ENCODE measurements at regions not wholly inside any gene's neighbourhood (a gene's known extent, or its start where the extent isn't known, plus 50 kb on each side); places are given as distances from the start of the nearest gene placed in this dataset.

DNA sequence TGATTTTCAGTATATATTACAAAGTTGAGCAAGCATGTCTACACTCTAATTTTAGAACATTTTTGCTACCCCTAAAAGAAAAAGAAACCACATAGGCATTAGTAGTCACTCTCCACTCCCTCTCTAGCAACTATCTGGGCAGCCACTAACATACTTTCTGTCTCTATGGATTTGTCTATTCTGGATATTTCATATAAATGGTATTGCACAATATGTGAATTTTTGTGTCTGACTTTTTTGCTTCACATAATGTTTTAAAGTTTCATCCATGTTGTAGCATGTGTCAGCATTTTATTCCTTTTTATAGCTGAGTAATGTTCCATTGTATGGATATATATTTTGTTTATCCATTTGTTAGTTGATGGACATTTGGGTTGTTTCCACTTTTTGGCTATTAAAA is 232.5 kb upstream of the CTAGE1 start:
- DNase-seq (ENCODE audit: low read depth, low spot score) (no peak), ATAC-seq (no peak), FAIRE-seq (no peak)
- ChIA-PET POLR2A (no interaction called here), RAD21 (ENCODE audit: unreplicated experiment) (no interaction called here), CTCF (interaction anchor here (1.1 kb wide), 1 partner anchor 149 kb away, joined by 3 read pairs; no protein-coding TSS in a partner anchor), SMC1A (ENCODE audit: uncharacterized antibody, unreplicated experiment) (interaction anchor here (0.6 kb wide), 1 partner anchor 9 kb away, joined by 3 read pairs; no protein-coding TSS in a partner anchor)
- BruUV-seq (replicated peaks) = no TSS peak
- TF ChIP-seq MTA2 (IDR thresholded peaks at IDR 0.05; ENCODE audit: low read depth) (no peak), HDAC6 (IDR thresholded peaks at IDR 0.05; ENCODE audit: unreplicated experiment) (no peak), PAX5 (IDR thresholded peaks at IDR 0.05; ENCODE audit: borderline replicate concordance, low read depth, low read length) (no peak), NR2F1 (conservative IDR thresholded peaks at IDR 0.05) (no peak), PML (IDR thresholded peaks at IDR 0.05; ENCODE audit: low read length) (no peak), SREBF2 (IDR thresholded peaks at IDR 0.05; ENCODE audit: low read length) (no peak)
- H3K36me3 ChIP-seq (ENCODE audit: control insufficient read depth in 2 of 2, insufficient read depth in 2 of 2, low read length in 1 of 2) = no peaks in the 10 kb centered on the region
- no peaks in the 10 kb centered on the region for H3K27me3 ChIP-seq (replicated peaks in 1 of 2; ENCODE audit: control insufficient read depth in 2 of 2, insufficient read depth in 2 of 2, low read length in 1 of 2)
- H3K4me2 ChIP-seq (ENCODE audit: control insufficient read depth, insufficient read depth) = no peak overlapping the region
- no peak overlapping the region for H2AFZ ChIP-seq (ENCODE audit: control insufficient read depth, low read depth, low read length)
- H3K9ac ChIP-seq (ENCODE audit: control insufficient read depth, insufficient read depth, low read length) = no peak overlapping the region
- H3K4me1 ChIP-seq (ENCODE audit: control insufficient read depth, insufficient read depth, low read length) = no peaks in the 10 kb centered on the region
- no peak overlapping the region for H3K27ac ChIP-seq (ENCODE audit: control insufficient read depth, insufficient read depth)
- H3K9me3 ChIP-seq (replicated peaks; ENCODE audit: control insufficient read depth, insufficient read depth, low read length) = no peaks in the 10 kb centered on the region
- intact Hi-C loops (cut with micrococcal nuclease; ENCODE audit: unreplicated experiment) (no loop called here), in situ Hi-C loops (cut with MboI) (no loop called here)
- H3K4me3 ChIP-seq = no peak overlapping the region
- no peaks in the 10 kb centered on the region for H3K79me2 ChIP-seq (ENCODE audit: control insufficient read depth, insufficient read depth, low read length)
- H4K20me1 ChIP-seq (ENCODE audit: control insufficient read depth, insufficient read depth) = no peaks in the 10 kb centered on the region

DNA sequence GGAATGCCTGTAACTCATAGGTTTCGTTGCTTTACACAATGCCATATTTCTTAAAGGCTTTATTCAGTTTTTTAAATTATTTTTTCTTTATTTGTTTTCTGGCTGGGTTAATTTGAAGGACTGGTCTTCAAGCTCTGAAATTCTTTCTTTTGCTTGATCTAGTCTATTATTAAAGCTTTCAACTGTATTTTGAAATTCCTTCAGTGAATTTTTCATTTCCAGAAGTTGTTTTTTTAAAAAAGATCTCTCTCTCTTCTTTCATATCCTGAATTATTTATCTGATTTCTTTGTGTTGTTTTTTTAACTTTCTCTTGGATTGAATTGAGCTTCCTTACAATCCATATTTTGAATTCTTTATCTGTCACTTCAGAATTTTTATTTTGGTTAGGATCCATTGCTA is 239.9 kb upstream of the CTAGE1 start:
- 0% methylated on average over 1 of the region's 1 CpG for WGBS (ENCODE audit: insufficient coverage, insufficient replicate concordance, low lambda C conversion rate, missing lambda C conversion rate)
- in situ Hi-C loops (cut with MboI) (no loop called here), intact Hi-C loops (cut with micrococcal nuclease; ENCODE audit: unreplicated experiment) (no loop called here)
- Histone ChIP-seq H3K9me3 (replicated peaks; ENCODE audit: control insufficient read depth, insufficient read depth, low read length) (peaks cover 2% of the 10 kb centered on the region; the same call in 2 of the 3 replicates), H4K20me1 (ENCODE audit: control insufficient read depth, insufficient read depth) (no peaks in the 10 kb centered on the region), H3K79me2 (ENCODE audit: control insufficient read depth, insufficient read depth, low read length) (no peaks in the 10 kb centered on the region), H3K36me3 (ENCODE audit: control insufficient read depth in 2 of 2, insufficient read depth in 2 of 2, low read length in 1 of 2) (no peaks in the 10 kb centered on the region), H3K4me1 (ENCODE audit: control insufficient read depth, insufficient read depth, low read length) (no peaks in the 10 kb centered on the region), H3K9ac (ENCODE audit: control insufficient read depth, insufficient read depth, low read length) (no peak overlapping the region), H3K4me2 (ENCODE audit: control insufficient read depth, insufficient read depth) (no peak overlapping the region), H3K27me3 (replicated peaks in 1 of 2; ENCODE audit: control insufficient read depth in 2 of 2, insufficient read depth in 2 of 2, low read length in 1 of 2) (no peaks in the 10 kb centered on the region), H3K27ac (ENCODE audit: control insufficient read depth, insufficient read depth) (no peak overlapping the region), H3K4me3 (no peak overlapping the region), H2AFZ (ENCODE audit: control insufficient read depth, low read depth, low read length) (no peak overlapping the region)
- no peak for ATAC-seq
- ChIA-PET SMC1A (ENCODE audit: uncharacterized antibody, unreplicated experiment) (interaction anchor here (0.8 kb wide), 1 partner anchor 10 kb away, joined by 4 read pairs; no protein-coding TSS in a partner anchor), RAD21 (ENCODE audit: unreplicated experiment) (no interaction called here), CTCF (no interaction called here), POLR2A (no interaction called here)
- BruUV-seq (replicated peaks) = no TSS peak
- no peak for FAIRE-seq
- DNase-seq (ENCODE audit: low read depth, low spot score) = no peak
- TF ChIP-seq CEBPB (IDR thresholded peaks at IDR 0.05; ENCODE audit: borderline replicate concordance in 1 of 2, low read depth in 2 of 2, low read length in 2 of 2) (no peak), TCF7 (IDR thresholded peaks at IDR 0.05; ENCODE audit: borderline replicate concordance) (no peak), POLR2A (IDR thresholded peaks at IDR 0.05; ENCODE audit: low read depth, low read length) (no peak), SMARCA5 (IDR thresholded peaks at IDR 0.05) (no peak), JUNB (IDR thresholded peaks at IDR 0.05) (no peak), KLF5 (IDR thresholded peaks at IDR 0.05; ENCODE audit: partially characterized antibody) (no peak), SRF (IDR thresholded peaks at IDR 0.05; ENCODE audit: low read depth in 2 of 2, low read length in 2 of 2) (no peak), SIX5 (IDR thresholded peaks at IDR 0.05; ENCODE audit: low read depth, low read length, severe bottlenecking) (no peak), ZNF24 (IDR thresholded peaks at IDR 0.05) (no peak), ZBED1 (IDR thresholded peaks at IDR 0.05; ENCODE audit: borderline replicate concordance) (no peak), SUZ12 (IDR thresholded peaks at IDR 0.05; ENCODE audit: unreplicated experiment) (no peak), MTA2 (IDR thresholded peaks at IDR 0.05; ENCODE audit: low read depth) (no peak)
- TF ChIP-seq, protein P1, sequence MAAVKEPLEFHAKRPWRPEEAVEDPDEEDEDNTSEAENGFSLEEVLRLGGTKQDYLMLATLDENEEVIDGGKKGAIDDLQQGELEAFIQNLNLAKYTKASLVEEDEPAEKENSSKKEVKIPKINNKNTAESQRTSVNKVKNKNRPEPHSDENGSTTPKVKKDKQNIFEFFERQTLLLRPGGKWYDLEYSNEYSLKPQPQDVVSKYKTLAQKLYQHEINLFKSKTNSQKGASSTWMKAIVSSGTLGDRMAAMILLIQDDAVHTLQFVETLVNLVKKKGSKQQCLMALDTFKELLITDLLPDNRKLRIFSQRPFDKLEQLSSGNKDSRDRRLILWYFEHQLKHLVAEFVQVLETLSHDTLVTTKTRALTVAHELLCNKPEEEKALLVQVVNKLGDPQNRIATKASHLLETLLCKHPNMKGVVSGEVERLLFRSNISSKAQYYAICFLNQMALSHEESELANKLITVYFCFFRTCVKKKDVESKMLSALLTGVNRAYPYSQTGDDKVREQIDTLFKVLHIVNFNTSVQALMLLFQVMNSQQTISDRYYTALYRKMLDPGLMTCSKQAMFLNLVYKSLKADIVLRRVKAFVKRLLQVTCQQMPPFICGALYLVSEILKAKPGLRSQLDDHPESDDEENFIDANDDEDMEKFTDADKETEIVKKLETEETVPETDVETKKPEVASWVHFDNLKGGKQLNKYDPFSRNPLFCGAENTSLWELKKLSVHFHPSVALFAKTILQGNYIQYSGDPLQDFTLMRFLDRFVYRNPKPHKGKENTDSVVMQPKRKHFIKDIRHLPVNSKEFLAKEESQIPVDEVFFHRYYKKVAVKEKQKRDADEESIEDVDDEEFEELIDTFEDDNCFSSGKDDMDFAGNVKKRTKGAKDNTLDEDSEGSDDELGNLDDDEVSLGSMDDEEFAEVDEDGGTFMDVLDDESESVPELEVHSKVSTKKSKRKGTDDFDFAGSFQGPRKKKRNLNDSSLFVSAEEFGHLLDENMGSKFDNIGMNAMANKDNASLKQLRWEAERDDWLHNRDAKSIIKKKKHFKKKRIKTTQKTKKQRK (IDR thresholded peaks at IDR 0.05; ENCODE audit: low read depth, low read length) = no peak

Measured in GM12878 (cell line).